Common myeloid progenitor, CD34-positive (primary cell): ENCODE measurements at regions not wholly inside any gene's neighbourhood (a gene's known extent, or its start where the extent isn't known, plus 50 kb on each side); places are given as distances from the start of the nearest gene placed in this dataset.

Experiments used
- CTCF ChIA-PET: fragments of 350-600 bp; sonication (Branson Sonifier 250); formaldehyde crosslinking; loops from one replicate; lab custom pipeline; 2021; ENCODE audit warnings: antibody characterized with exemption; lab: Charles Lee
- POLR2A ChIA-PET: fragments of 350-600 bp; sonication (Branson Sonifier 250); formaldehyde crosslinking; loops from one replicate; lab custom pipeline; 2021; ENCODE audit warnings: antibody characterized with exemption; lab: Charles Lee
- DNase-seq, 3 donors: peaks; one replicate each; pipeline versions ENCODE4 v3.0.0 to v3.0.0-alpha.2; 2013
- H3K27ac ChIP-seq, 2 experiments: 1 replicate in 1 of 2; 2 replicates in 1 of 2; pipeline ENCODE4 v1.7.0; 2013; ENCODE audit warnings: inconsistent platforms in 2 of 2, low read length in 2 of 2, mild to moderate bottlenecking in 2 of 2, low read depth in 1 of 2, moderate library complexity in 1 of 2; ENCODE audit not compliant: severe bottlenecking in 2 of 2, insufficient read depth in 1 of 2, poor library complexity in 1 of 2
- H3K27me3 ChIP-seq, 5 experiments: replicated peaks in 2 of 5; 1 replicate in 3 of 5; 2 replicates in 2 of 5; pipeline versions ENCODE4 v1.6.1 to v1.7.0; 2013; ENCODE audit warnings: low read length in 4 of 5, mild to moderate bottlenecking in 2 of 5, moderate library complexity in 2 of 5, inconsistent platforms in 1 of 5; ENCODE audit not compliant: insufficient read depth in 5 of 5, control insufficient read depth in 4 of 5
- H3K36me3 ChIP-seq, 4 experiments: 1 replicate in 2 of 4; 2 replicates in 2 of 4; pipeline versions ENCODE4 v1.6.1 to v1.7.0; 2013; ENCODE audit warnings: low read length in 3 of 4, control low read depth in 1 of 4, mild to moderate bottlenecking in 1 of 4; ENCODE audit not compliant: control insufficient read depth in 4 of 4, insufficient read depth in 4 of 4
- H3K4me1 ChIP-seq, 4 experiments: 1 replicate in 3 of 4; 2 replicates in 1 of 4; pipeline versions ENCODE4 v1.6.1 to v1.7.1; 2013; ENCODE audit warnings: low read length in 3 of 4, mild to moderate bottlenecking in 3 of 4, control low read depth in 1 of 4, inconsistent platforms in 1 of 4, moderate library complexity in 1 of 4; ENCODE audit not compliant: control insufficient read depth in 4 of 4, insufficient read depth in 4 of 4; ENCODE audit errors: control extremely low read depth in 1 of 4
- H3K4me3 ChIP-seq, 7 experiments: 1 replicate in 4 of 7; 2 replicates in 3 of 7; pipeline versions ENCODE4 v1.5.1 to v1.7.0; 2013; ENCODE audit warnings: mild to moderate bottlenecking in 7 of 7, low read length in 6 of 7, moderate library complexity in 6 of 7, inconsistent platforms in 2 of 7, low read depth in 2 of 7, control low read depth in 1 of 7; ENCODE audit not compliant: insufficient read depth in 4 of 7, control insufficient read depth in 1 of 7; ENCODE audit errors: extremely low read depth in 1 of 7
- H3K9me3 ChIP-seq, 5 experiments: 1 replicate in 4 of 5; 2 replicates in 1 of 5; pipeline versions ENCODE4 v1.6.1 to v1.7.1; 2013; ENCODE audit warnings: low read length in 4 of 5, mild to moderate bottlenecking in 2 of 5, inconsistent platforms in 1 of 5, low read depth in 1 of 5, moderate library complexity in 1 of 5; ENCODE audit not compliant: control insufficient read depth in 4 of 5, insufficient read depth in 2 of 5; ENCODE audit errors: control extremely low read depth in 1 of 5
- WGBS: methylation state at CpG from one replicate; pipeline ENCODE4 v1.1.5; 2013; ENCODE audit not compliant: insufficient coverage; 5-methylcytosine and 5-hydroxymethylcytosine counted together

GRCh38 chr4:100970414-100970813 lies 376.9 kb downstream of the PPP3CA start:
- Histone ChIP-seq H3K4me3 (no peak overlapping the region), H3K27ac (no peak overlapping the region), H3K36me3 (no peaks in the 10 kb centered on the region), H3K4me1 (no peaks in the 10 kb centered on the region), H3K27me3 (no peaks in the 10 kb centered on the region), H3K9me3 (peaks cover 0 to 8% (median 0%) of the 10 kb centered on the region in 5 experiments)
- ChIA-PET CTCF (no interaction called here), POLR2A (no interaction called here)
- WGBS, result no CpG with 5 or more reads among the region's 3 CpGs
- no peak for DNase-seq

- ChIA-PET CTCF (no interaction called here), POLR2A (no interaction called here)
- Histone ChIP-seq H3K27ac (no peak overlapping the region), H3K4me3 (no peak overlapping the region), H3K4me1 (no peaks in the 10 kb centered on the region), H3K27me3 (no peaks in the 10 kb centered on the region), H3K36me3 (no peaks in the 10 kb centered on the region), H3K9me3 (peaks cover 0 to 8% (median 0%) of the 10 kb centered on the region in 5 experiments)
- no peak for DNase-seq
These were observed 377.4 kb downstream of the PPP3CA start for GRCh38 chr4:100969925-100970324.

DNA sequence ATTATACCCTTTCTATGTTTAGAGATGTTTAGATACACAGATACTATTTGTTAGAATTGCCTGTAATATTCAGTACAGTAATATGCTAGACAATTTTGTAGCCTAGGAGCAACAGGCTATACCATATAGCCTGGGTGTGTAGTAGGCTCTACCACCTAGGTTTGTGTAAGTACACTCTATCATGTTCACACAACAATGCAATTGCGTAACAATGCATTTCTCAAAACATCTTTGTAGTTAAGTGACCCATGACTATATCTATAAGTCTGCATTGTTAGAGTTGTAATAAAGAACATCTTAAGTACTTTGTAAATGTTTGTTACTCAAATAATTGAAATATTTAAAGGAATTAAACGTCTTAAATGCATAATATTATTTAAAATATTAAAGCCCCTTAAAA lies 379.3 kb downstream of the PPP3CA start:
- DNase-seq, result no peak
- ChIA-PET POLR2A (no interaction called here), CTCF (no interaction called here)
- no CpG with 5 or more reads among the region's 2 CpGs for WGBS
- Histone ChIP-seq H3K9me3 (peaks cover 0 to 8% (median 0%) of the 10 kb centered on the region in 5 experiments), H3K4me3 (no peak overlapping the region), H3K27ac (no peak overlapping the region), H3K27me3 (no peaks in the 10 kb centered on the region), H3K4me1 (no peaks in the 10 kb centered on the region), H3K36me3 (no peaks in the 10 kb centered on the region)

DNA sequence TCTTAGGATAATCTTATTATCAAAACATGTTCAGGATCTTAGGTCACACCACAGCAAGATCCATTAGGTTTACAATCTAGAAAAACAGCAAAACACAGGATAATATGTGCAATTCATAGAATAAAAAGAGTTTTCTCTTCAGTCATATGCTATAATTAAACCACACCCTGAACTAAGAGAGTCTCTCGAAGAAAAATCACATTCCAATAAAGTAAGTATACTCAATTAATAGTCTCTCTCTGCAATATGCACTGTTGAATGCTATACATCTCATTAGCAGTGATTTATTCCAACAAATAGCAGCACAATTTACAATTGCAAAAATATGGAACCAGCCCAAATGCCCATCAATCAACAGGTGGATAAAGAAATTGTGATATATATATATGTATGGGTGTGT lies 383.7 kb downstream of the PPP3CA start:
- no peak overlapping the region for H3K27ac ChIP-seq

DNA sequence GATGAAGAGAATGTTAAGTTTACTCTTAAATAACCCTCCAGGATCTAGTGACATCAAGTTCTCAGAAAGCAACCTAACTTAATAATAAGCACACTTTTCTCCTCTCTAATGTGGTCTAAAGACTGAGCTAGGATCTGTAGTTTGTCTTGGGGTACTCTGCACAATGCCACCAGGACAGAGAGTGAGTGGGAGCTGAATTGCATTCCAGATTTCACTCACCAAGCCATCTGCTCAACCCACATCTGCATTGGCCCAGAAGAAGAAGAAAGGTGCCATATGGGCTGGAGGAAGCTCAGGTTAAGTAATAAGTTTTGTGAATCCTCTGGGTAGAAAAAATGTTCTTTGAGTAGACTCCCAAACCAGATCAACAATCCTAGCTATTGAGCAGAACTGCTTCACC lies 384.6 kb downstream of the PPP3CA start:
- ChIA-PET POLR2A (no interaction called here), CTCF (interaction anchor here (0.6 to 1.0 kb wide), 2 partner anchors 9 to 311 kb away, joined by 3 read pairs; no protein-coding TSS in a partner anchor)
- no peak overlapping the region for H3K4me3 ChIP-seq
- DNase-seq, result no peak
- no peaks in the 10 kb centered on the region for H3K36me3 ChIP-seq
- H3K27me3 ChIP-seq, result no peaks in the 10 kb centered on the region
- no peak overlapping the region for H3K27ac ChIP-seq
- H3K9me3 ChIP-seq, result peaks cover 0 to 8% (median 0%) of the 10 kb centered on the region in 5 experiments
- H3K4me1 ChIP-seq, result no peaks in the 10 kb centered on the region

More for the DNA sequence above, 383.7 kb downstream of the PPP3CA start:
- H3K36me3 ChIP-seq, result no peaks in the 10 kb centered on the region
- no peaks in the 10 kb centered on the region for H3K27me3 ChIP-seq
- no peaks in the 10 kb centered on the region for H3K4me1 ChIP-seq
- POLR2A ChIA-PET, result no interaction called here
- no CpG with 5 or more reads among the region's 1 CpG for WGBS
- H3K4me3 ChIP-seq, result no peak overlapping the region
- CTCF ChIA-PET, result no interaction called here
- H3K9me3 ChIP-seq, result peaks cover 0 to 8% (median 0%) of the 10 kb centered on the region in 5 experiments
- no peak for DNase-seq

GRCh38 chr4:100960232-100960631 lies 387.1 kb downstream of the PPP3CA start:
- DNase-seq, result no peak
- H3K36me3 ChIP-seq, result no peaks in the 10 kb centered on the region
- no peaks in the 10 kb centered on the region for H3K4me1 ChIP-seq
- 100% methylated on average over 2 of the region's 3 CpGs for WGBS
- no peaks in the 10 kb centered on the region for H3K27me3 ChIP-seq
- ChIA-PET POLR2A (no interaction called here), CTCF (no interaction called here)
- H3K9me3 ChIP-seq, result no peaks in the 10 kb centered on the region
- no peak overlapping the region for H3K27ac ChIP-seq
- H3K4me3 ChIP-seq, result no peak overlapping the region

DNA sequence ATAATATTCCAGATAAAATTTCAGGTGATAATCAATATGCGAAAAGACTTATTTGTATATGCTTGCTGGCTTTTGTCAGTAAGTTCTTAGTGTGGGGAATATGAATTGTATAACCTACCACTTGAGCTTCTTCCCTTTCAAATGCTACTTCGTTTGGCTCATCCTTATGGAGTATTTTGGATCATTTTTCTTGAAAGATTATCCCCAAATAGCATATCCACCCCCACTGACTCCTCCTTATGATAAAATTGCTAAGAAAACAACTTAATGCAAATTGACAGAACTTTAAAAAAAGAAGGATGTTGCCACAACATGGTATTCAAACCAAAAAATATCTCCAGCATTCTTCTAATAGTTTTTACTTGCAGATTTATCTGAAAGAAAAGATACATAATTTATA lies 393.3 kb downstream of the PPP3CA start:
- no peaks in the 10 kb centered on the region for H3K4me1 ChIP-seq

More for the DNA sequence above, 393.3 kb downstream of the PPP3CA start:
- DNase-seq, result no peak
- POLR2A ChIA-PET, result interaction anchor here (1.1 kb wide), 1 partner anchor 8 kb away, joined by 3 read pairs; no protein-coding TSS in a partner anchor
- H3K36me3 ChIP-seq, result no peaks in the 10 kb centered on the region
- H3K27me3 ChIP-seq, result no peaks in the 10 kb centered on the region
- no peak overlapping the region for H3K4me3 ChIP-seq
- CTCF ChIA-PET, result interaction anchor here (1.1 kb wide), 1 partner anchor 9 kb away, joined by 3 read pairs; no protein-coding TSS in a partner anchor
- H3K27ac ChIP-seq, result no peak overlapping the region
- 100% methylated on average over 1 of the region's 2 CpGs for WGBS
- H3K9me3 ChIP-seq, result no peaks in the 10 kb centered on the region
